CD4-positive, alpha-beta T cell treated with Interleukin-4 for 1 hour (primary cell): ENCODE measurements at regions not wholly inside any gene's neighbourhood (a gene's known extent, or its start where the extent isn't known, plus 50 kb on each side); places are given as distances from the start of the nearest gene placed in this dataset.
A peak's percentile ranks its signal among the peaks of the same experiment; 100 is the strongest.

ENCODE experiments used
- DNase-seq, 2 donors: peaks; one replicate each; pipeline ENCODE4 v3.0.0-alpha.2; 2020 to 2022

- no peak for DNase-seq
Observed at GRCh38 chr6:113596387-113597230, 260.5 kb upstream of the MARCKS start.

DNA sequence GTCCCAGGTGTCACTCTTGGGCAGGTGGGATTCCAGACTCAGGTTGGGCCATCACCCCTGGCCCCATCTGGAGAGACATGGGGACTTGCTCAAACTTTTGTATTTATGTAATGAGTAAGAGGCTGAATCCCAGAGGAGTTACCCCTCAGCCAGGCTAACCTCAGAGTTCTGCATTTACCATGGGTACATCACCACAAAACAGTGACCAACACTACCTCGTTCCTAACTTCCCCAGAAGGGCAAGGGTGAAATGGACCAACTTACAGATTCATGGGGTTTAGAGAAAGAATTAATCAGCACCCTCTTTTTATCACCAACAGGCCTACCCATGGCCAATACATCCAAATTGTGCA, 259.9 kb upstream of the MARCKS start:
- DNase-seq = no peak

DNA sequence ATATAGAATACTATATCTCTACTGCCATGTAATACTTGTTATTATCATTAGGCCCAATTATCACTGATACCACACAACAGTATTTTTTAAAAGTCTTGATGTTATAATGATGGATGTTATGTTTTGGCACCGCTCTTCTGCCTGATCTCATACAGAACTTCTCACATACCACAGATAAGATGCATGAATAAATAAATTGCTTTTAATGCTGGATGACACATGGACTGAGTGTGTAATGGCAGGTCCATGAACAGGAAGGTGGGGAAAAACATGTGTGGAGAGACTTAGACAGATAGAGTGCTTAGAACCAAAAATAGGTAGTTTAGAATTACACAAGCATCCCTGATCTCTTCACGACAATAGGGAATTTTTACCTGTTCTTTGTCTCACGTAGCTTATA, 258.4 kb upstream of the MARCKS start:
- DNase-seq = no peak

DNA sequence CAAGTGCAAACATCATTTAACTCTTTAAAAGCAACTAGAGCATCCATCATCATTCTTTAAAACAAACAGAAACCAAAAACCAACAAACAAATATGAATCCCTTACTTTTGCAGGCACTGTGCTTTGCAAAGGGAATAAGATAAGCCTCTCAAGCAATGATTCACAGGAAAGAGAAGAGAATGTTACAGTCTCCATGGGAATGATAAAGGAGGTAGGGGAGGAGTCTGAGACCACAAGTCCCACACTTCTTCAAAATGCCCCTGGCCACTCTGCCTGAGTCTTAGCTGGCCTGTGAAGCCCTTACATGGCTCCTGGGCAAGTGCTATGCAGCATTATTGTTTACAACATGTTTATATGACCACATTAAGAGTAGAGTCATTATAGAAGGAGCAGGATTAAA, 257.7 kb upstream of the MARCKS start:
- DNase-seq = no peak

- no peak for DNase-seq
Observed at GRCh38 chr6:113600551-113601339, 256.4 kb upstream of the MARCKS start.

- DNase-seq = no peak
Observed at GRCh38 chr6:113607821-113608545, 249.2 kb upstream of the MARCKS start.

GRCh38 chr6:113610377-113610988, 246.7 kb upstream of the MARCKS start:
- DNase-seq = no peak

DNA sequence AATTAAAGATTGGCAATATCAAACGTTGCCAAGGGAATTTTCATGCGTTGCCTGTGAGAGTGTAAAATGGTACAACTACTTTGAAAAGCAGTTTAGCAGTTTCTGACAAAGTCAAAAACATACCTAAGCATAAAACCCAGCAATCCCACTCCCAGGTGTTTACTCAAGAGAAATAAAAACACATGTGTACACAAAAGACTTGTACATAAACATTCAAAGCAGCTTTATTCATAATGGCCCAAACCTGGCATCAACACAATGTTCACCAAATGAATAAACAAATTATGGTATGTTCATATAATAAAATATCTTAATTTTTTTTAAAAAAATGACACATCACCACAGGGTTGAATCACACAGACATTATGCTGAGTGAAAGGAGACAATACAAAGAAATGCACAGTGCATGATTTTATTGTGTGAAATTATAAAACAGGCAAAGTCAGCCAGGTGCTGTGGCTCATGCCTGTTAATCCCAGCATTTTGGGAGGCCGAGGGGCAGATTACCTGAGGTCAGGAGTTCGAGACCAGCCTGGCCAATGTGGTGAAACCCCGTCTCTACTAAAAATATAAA, 240.4 kb upstream of the MARCKS start:
- no peak for DNase-seq

DNA sequence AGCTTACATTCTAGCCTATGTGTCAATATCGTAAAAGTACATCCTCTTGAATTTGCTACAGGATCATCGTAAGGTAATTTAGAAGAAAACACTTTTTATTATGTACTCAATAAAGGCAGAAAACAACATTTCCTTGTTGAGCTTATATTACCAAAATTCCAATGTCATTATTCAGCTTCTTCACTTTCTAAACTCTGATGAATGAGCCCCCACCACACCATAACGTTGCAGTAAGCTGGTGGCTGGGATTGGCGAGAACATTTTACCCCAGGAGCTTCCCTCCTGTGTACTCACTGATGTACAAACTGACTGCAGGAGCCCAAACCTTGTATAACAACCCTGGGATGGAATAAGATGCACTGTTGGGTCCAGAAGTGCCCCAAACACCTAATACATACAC, 238.1 kb upstream of the MARCKS start:
- DNase-seq = no peak

DNA sequence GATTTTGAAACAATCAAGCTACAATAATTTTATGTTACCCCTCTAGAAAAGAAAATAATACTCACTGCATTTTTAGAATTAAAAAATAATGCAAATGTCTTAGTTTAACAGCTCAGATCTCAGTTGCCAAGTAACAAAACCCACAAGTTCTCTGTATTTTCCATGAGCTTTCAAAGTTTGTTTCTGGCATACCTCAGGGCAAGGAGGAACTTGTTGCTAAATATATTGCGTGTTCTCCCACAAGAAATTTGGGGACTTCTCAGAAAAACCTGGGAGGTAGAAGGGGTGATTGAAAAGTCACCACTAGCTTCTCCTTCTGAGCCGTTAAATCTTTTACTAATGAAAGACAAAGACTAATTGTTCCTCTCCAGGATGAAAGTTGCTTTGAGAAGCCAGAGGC, 236.8 kb upstream of the MARCKS start:
- no peak for DNase-seq

DNA sequence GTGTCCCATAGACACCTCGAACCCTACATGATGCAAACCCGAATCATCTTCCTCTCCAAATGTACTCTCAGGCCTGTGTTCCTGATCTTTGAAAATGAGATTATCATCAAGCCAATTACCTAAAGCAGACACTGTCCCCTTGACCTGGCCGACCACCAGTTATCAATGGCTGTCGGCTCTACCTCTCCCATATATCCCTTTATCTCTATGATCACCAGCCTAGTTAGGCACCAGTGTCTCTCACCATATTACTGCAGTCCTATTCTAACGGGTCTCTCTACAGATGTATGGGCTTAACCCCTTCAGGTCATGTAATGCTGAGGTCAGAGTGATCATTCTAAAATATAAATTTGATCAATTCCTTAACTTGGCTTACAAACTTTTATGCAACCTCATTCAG, 234.9 kb upstream of the MARCKS start:
- no peak for DNase-seq

DNA sequence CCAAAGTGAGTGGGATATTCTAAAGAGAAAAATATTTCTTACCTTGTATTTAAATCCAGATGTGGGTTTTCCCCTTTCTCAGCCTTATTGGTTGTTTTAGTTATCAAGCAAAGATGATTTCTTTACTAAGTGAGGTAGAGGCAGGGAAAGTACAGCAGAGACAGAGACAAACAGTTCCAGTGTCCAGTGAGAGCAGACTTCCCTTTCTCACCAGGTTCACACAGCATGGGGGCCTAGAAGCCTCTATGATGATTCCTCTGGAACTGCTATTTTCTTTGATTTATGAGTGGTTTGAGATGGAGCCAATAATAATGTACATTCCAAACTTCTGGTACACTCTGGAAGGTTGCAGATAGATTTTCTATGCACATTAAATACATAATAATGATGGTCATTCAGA, 234.0 kb upstream of the MARCKS start:
- DNase-seq = no peak

DNA sequence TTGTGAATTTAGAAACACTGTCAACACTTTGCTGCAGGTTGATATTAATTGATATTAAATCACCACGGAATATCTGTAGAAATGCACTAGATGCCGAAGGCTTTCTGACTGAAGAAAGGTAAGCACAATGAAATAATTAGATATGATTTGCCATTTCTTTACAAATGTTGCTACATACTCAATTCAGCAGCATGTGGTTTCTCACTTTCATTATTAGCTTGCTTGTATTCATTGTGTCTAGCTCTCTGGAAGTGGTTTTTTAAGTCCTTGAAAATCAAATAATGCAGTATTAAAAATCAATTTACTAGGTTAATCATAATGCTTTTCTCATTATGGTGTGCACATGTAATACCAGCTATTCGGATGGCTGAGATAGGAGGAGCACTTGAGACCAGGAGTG, 231.3 kb upstream of the MARCKS start:
- no peak for DNase-seq

DNA sequence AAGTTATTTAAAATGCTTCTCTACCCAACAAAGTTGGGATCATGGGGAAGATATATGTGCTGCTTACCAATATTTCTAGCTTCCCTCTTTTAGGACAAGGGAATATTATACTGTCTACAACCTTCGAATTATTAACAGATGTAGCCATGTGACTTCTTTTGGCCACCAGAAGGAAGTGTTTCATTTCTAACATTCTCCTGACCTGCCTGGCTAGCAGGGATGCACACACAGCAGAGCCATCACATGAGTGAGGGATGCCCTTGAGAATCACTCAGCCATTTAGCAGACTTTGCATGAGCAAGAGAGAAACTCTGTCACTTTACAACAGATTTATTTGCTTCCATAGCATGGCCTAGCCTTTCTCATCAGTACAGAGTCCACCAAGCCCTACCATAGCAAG, 230.7 kb upstream of the MARCKS start:
- no peak for DNase-seq

GRCh38 chr6:113627480-113627879, 229.7 kb upstream of the MARCKS start:
- DNase-seq = no peak

- DNase-seq = no peak
Observed at GRCh38 chr6:113629256-113629655, 227.9 kb upstream of the MARCKS start.

DNA sequence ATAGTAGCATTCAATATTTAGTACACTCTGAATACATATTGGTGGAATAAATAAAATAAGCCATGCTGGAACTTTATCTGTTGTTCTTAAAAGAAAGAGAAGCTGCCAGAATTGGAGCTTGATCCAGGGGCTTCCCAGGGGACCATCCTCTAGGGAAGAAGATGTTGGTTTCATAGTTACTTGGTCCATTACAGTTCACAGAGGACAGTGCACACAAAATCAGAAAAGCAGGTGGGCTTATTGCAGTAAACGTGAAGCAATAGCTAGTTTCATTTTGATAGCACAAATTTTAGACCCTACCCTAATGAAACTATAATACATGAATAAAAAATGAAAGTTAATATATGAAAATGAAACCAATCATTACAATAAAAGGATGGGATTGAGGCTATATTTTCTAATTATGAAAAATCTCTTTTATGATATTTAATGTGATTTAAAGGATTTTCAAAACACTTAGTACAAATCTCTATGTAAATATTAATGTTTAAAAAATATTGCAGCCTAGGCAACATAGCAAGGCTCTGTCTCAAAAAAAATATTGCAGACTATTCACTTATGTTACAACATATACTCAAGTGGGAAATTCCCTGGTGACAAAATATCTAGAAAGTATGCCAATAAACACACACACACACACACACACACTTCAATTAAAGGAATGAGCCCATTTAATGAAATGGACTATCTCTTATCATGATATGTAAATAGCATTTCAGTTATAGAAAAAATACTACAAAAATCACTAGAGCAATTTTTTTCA, 227.0 kb upstream of the MARCKS start:
- peak in 1 of 2 donors; percentile 31 for DNase-seq

DNA sequence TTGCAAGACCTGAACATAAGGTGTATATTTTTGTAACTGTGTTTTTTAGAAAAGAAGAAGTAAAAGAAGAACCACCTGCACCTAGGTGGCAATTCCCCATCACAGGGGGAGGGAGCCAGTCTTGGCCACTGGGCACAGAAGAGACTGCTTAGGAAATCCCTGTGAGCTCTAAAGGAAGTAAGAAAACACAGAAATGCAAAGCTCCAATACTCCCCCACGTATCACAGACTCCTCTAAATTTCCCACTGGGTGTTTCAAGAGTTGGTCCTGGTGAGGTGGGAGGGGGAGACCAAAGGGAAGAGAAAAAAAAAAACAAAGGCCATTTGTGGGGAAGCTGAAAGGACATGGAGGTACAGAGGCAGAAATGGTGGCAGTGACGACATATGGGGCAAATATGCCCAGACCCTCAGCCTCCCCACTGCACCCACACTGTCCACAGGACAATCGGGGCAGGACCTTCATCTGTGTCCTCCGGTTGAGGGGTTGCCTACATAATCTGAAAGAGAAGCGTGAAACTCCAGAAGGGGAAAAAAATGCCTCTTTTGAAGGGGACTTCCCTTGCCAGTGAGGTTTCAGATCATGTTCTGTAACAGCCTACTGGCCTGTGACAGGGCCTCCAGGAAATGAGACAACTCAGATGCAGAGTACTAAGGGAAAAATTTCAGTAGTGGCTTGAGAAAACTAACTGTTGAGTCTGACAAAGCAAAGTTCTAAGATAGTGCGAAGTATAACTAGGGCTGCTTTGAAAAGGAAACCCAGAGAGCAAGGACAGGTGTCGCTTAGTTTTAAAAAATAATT, 226.2 kb upstream of the MARCKS start:
- peak; percentile 56 to 77 for DNase-seq

DNA sequence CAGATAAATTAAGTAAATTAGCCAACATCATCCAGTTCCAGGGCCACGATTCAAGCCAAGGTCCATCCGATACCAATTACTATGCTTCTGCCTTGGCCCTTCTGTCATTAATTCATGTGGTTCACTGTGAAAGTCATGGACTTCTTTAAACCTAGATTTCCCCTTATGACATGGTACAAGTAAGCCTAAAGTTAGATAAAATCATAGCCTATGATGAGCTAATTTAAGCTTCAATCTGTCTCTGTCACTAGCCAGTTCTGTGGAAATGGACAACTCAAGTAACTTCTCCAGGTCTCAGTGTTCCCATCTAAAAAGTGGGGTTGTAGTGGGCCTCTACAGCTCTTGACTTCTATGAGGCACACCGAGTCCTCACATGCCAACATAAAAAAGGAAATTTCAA, 225.5 kb upstream of the MARCKS start:
- DNase-seq = no peak

GRCh38 chr6:113632220-113632864, 224.8 kb upstream of the MARCKS start:
- DNase-seq = peak; percentile 22 to 69

GRCh38 chr6:113633638-113634037, 223.5 kb upstream of the MARCKS start:
- no peak for DNase-seq
